MCF 10A (cell line): ENCODE measurements at regions not wholly inside any gene's neighbourhood (a gene's known extent, or its start where the extent isn't known, plus 50 kb on each side); places are given as distances from the start of the nearest gene placed in this dataset.

Experiments used
- BruUV-seq: library from RNA; stranded (reverse); fragments of 400-500 nt; replicated peaks from 2 replicates; lab custom pipeline; 2021; lab: Mats Ljungman, UMichigan
- CTCF ChIA-PET: fragments of 300-600 bp; sonication (Branson Sonifier 250); formaldehyde crosslinking; extraction: SDS; loops from one replicate; lab custom pipeline; 2021; ENCODE audit warnings: antibody characterized with exemption, inconsistent platforms; lab: Yijun Ruan, JAX
- POLR2A ChIA-PET: fragments of 300-600, 350-650 bp; sonication (Branson Sonifier 250); formaldehyde crosslinking; extraction: SDS; loops from one replicate; lab custom pipeline; 2020; ENCODE audit warnings: antibody characterized with exemption, inconsistent platforms; lab: Yijun Ruan, JAX
- DNase-seq: peaks from one replicate; pipeline ENCODE4 v3.0.0-alpha.2; 2018; ENCODE audit not compliant: unreplicated experiment
- H3K27ac Mint-ChIP-seq: one replicate; pipeline ENCODE4 v1.8.0; 2022; ENCODE audit warnings: mild to moderate bottlenecking, low read depth, mixed read lengths; ENCODE audit not compliant: unreplicated experiment
- H3K27me3 Mint-ChIP-seq: one replicate; pipeline ENCODE4 v1.8.0; 2022; ENCODE audit warnings: mixed read lengths; ENCODE audit not compliant: insufficient read depth, unreplicated experiment
- H3K36me3 Mint-ChIP-seq: one replicate; pipeline ENCODE4 v1.8.0; 2022; ENCODE audit warnings: mild to moderate bottlenecking, moderate library complexity, mixed read lengths; ENCODE audit not compliant: insufficient read depth, unreplicated experiment
- H3K4me1 Mint-ChIP-seq: one replicate; pipeline ENCODE4 v1.8.0; 2022; ENCODE audit warnings: mixed read lengths; ENCODE audit not compliant: insufficient read depth, unreplicated experiment
- H3K4me3 Mint-ChIP-seq: one replicate; pipeline ENCODE4 v1.8.0; 2022; ENCODE audit warnings: mild to moderate bottlenecking, moderate library complexity, mixed read lengths; ENCODE audit not compliant: unreplicated experiment
- H3K9me3 Mint-ChIP-seq: one replicate; pipeline ENCODE4 v1.8.0; 2022; ENCODE audit warnings: mixed read lengths; ENCODE audit not compliant: unreplicated experiment
- intact Hi-C: fragments of 100-400 bp; cut with micrococcal nuclease; formaldehyde crosslinking; loops from 2 replicates; pipeline ENCODE4 v1.14.1; 2022
- TF ChIP-seq, protein P1 (sequence below): fragments of 200-600 bp; IDR thresholded peaks from one replicate; pipeline ENCODE4 v1.8.0; 2022; ENCODE audit warnings: antibody characterized with exemption, mild to moderate bottlenecking; ENCODE audit not compliant: unreplicated experiment

DNA sequence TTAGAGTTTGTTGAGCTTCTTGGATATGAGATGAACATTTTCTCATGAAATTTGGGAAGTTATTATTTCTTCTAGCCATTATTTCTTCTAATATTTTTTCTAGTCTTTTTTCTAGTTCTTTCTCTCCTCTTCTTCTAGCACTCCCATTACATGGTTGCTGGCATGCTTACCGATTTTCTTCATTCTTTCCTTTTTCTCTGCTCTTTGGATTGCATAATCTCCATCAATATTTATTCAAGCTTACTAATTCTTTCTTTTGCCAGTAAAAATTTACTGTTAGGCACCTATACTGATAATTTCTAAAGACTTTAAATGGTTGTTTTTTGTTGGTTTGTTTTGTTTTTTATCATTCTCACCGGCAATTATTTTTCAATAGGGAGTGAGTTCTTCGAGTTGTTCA is 114.8 kb upstream of the RASEF start:
- TF ChIP-seq, protein P1, sequence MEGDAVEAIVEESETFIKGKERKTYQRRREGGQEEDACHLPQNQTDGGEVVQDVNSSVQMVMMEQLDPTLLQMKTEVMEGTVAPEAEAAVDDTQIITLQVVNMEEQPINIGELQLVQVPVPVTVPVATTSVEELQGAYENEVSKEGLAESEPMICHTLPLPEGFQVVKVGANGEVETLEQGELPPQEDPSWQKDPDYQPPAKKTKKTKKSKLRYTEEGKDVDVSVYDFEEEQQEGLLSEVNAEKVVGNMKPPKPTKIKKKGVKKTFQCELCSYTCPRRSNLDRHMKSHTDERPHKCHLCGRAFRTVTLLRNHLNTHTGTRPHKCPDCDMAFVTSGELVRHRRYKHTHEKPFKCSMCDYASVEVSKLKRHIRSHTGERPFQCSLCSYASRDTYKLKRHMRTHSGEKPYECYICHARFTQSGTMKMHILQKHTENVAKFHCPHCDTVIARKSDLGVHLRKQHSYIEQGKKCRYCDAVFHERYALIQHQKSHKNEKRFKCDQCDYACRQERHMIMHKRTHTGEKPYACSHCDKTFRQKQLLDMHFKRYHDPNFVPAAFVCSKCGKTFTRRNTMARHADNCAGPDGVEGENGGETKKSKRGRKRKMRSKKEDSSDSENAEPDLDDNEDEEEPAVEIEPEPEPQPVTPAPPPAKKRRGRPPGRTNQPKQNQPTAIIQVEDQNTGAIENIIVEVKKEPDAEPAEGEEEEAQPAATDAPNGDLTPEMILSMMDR: no peak
- Mint-ChIP-seq H3K9me3 (peaks cover 32% of the 10 kb centered on the region), H3K4me3 (no peak overlapping the region), H3K27me3 (no peaks in the 10 kb centered on the region), H3K36me3 (no peaks in the 10 kb centered on the region), H3K4me1 (no peaks in the 10 kb centered on the region), H3K27ac (no peak overlapping the region)
- intact Hi-C loops: no loop called here
- BruUV-seq: no TSS peak
- ChIA-PET CTCF (no interaction called here), POLR2A (no interaction called here)
- no peak for DNase-seq

- peak; percentile 78 for DNase-seq
- H3K9me3 Mint-ChIP-seq: peaks cover 7% of the 10 kb centered on the region
- H3K27ac Mint-ChIP-seq: peak overlapping the region; percentile 75
- BruUV-seq: no TSS peak
- intact Hi-C loops: no loop called here
- no peaks in the 10 kb centered on the region for H3K27me3 Mint-ChIP-seq
- H3K4me3 Mint-ChIP-seq: no peak overlapping the region
- ChIA-PET CTCF (interaction anchor here (1.3 to 1.4 kb wide), 2 partner anchors 10 to 24 kb away, joined by 3 read pairs; no protein-coding TSS in a partner anchor), POLR2A (interaction anchor here (0.6 to 1.7 kb wide), 7 partner anchors 9 to 780 kb away, joined by 3 to 10 read pairs (median 5); no protein-coding TSS in a partner anchor)
- no peaks in the 10 kb centered on the region for H3K36me3 Mint-ChIP-seq
- TF ChIP-seq, protein P1: no peak
- H3K4me1 Mint-ChIP-seq: peaks cover 27% of the 10 kb centered on the region
These were observed 104.2 kb upstream of the RASEF start for GRCh38 chr9:83167126-83167525.

DNA sequence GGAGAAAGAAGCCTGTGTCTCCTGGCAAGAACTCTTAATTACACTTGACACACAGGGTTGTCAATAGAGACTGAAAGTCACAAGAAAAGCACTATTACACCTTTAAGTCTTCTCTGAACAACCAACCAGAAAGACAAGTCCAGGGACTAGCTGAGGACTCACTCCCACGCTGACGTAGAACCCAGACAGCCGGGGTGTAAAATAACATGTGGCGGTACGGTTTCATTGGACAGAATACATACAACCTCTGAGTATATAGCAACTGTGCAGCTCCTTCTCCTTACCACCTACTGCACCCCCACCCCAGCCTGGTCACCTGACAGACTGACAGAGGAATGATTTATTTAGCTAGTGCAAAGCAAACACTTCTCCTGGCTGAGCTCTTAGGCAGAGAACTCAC is 103.4 kb upstream of the RASEF start:
- ChIA-PET CTCF (interaction anchor here (1.3 to 1.4 kb wide), 2 partner anchors 9 to 24 kb away, joined by 3 read pairs; no protein-coding TSS in a partner anchor), POLR2A (interaction anchor here (0.8 to 1.7 kb wide), 7 partner anchors 9 to 105 kb away, joined by 3 to 10 read pairs (median 4); no protein-coding TSS in a partner anchor)
- Mint-ChIP-seq H3K27ac (peak overlapping the region; percentile 75), H3K4me3 (peak overlapping the region; percentile 7), H3K4me1 (peaks cover 27% of the 10 kb centered on the region), H3K36me3 (no peaks in the 10 kb centered on the region), H3K9me3 (peaks cover 7% of the 10 kb centered on the region), H3K27me3 (no peaks in the 10 kb centered on the region)
- intact Hi-C loops: no loop called here
- TF ChIP-seq, protein P1: no peak
- peak; percentile 73 for DNase-seq
- BruUV-seq: no TSS peak

GRCh38 chr9:83155733-83156132 is 92.8 kb upstream of the RASEF start:
- Mint-ChIP-seq H3K27ac (peak overlapping the region; percentile 93), H3K4me1 (peaks cover 31% of the 10 kb centered on the region), H3K4me3 (no peak overlapping the region), H3K9me3 (peaks cover 6% of the 10 kb centered on the region), H3K36me3 (no peaks in the 10 kb centered on the region), H3K27me3 (no peaks in the 10 kb centered on the region)
- DNase-seq: no peak
- ChIA-PET CTCF (no interaction called here), POLR2A (interaction anchor here (0.9 to 1.8 kb wide), 2 partner anchors 11 to 90 kb away, joined by 4 to 5 read pairs; no protein-coding TSS in a partner anchor)
- BruUV-seq: no TSS peak
- intact Hi-C loops: loop anchor here (10.0 kb wide), 1 partner anchor 91 kb away; the partner anchor contains the start of gene RASEF
- TF ChIP-seq, protein P1: no peak
